H1 (cell line): ENCODE measurements at regions not wholly inside any gene's neighbourhood (a gene's known extent, or its start where the extent isn't known, plus 50 kb on each side); places are given as distances from the start of the nearest gene placed in this dataset.

ENCODE experiments used
- ASH2L ChIP-seq: fragments of 200-600, 300-600 bp; sonication (generic); IDR thresholded peaks from one replicate; pipeline ENCODE4 v1.7.1; 2017; ENCODE audit warnings: low read length
- CHD2 ChIP-seq: IDR thresholded peaks from 2 replicates; pipeline ENCODE4 v1.6.1; 2012; ENCODE audit warnings: low read length, improper control_type of control experiment
- CREB1 ChIP-seq: IDR thresholded peaks from 2 replicates; pipeline ENCODE4 v1.6.1; 2012; ENCODE audit warnings: inconsistent platforms
- EGR1 ChIP-seq: IDR thresholded peaks from 2 replicates; pipeline ENCODE4 v1.6.1; 2011; ENCODE audit warnings: low read depth, low read length, borderline replicate concordance
- EZH2 ChIP-seq: fragments of 200-600 bp; sonication (generic); IDR thresholded peaks from 2 replicates; pipeline ENCODE4 v1.7.1; 2012; ENCODE audit warnings: low read depth, mild to moderate bottlenecking, moderate library complexity, low read length, inconsistent platforms; ENCODE audit not compliant: severe bottlenecking
- KDM1A ChIP-seq: fragments of 200-600, 300-600 bp; sonication (generic); IDR thresholded peaks from 2 replicates; pipeline ENCODE4 v1.7.1; 2016; ENCODE audit warnings: mild to moderate bottlenecking, low read length, borderline replicate concordance
- MAFK ChIP-seq: IDR thresholded peaks from 2 replicates; pipeline ENCODE4 v1.6.1; 2012; ENCODE audit warnings: low read depth, mild to moderate bottlenecking, improper control_type of control experiment, low read length
- NANOG ChIP-seq: IDR thresholded peaks from 2 replicates; pipeline ENCODE4 v1.6.1; 2011; ENCODE audit warnings: low read length, low read depth, mild to moderate bottlenecking, inconsistent platforms; ENCODE audit not compliant: insufficient read depth, poor library complexity, severe bottlenecking

DNA sequence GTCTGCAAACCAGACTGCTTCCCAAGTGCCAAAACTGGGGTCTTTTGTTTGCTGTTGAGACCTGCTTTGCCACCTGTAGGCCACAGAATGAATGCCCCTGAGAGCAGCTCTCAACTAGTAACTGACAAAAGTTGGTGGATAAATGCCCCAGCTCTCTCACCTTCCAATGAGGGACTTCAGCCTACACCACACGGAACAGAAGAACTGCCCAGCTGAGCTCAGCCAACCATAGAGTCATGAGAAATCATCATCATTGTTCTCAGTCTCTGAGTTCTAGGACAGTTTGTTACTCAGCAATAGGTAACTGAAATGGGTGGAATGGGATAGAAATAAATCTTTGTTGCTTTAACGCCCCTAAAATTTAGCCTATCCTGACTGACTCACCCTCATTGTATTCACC, 59.1 kb upstream of the MRI1 start (continued):
- TF ChIP-seq CREB1 (no peak), ASH2L (no peak), NANOG (no peak), KDM1A (no peak), CHD2 (no peak), EGR1 (no peak), MAFK (no peak), EZH2 (no peak)
